Smooth muscle cell (in vitro differentiated cells): ENCODE measurements at regions not wholly inside any gene's neighbourhood (a gene's known extent, or its start where the extent isn't known, plus 50 kb on each side); places are given as distances from the start of the nearest gene placed in this dataset.

ENCODE experiments used
- DNase-seq: peaks from one replicate; lab custom pipeline; 2025; ENCODE audit not compliant: unreplicated experiment; lab: John Stamatoyannopoulos, UW
- H2AFZ ChIP-seq: fragments of 200-600 bp; sonication (generic); 2 replicates; pipeline ENCODE4 v1.6.0; 2016; ENCODE audit warnings: antibody characterized with exemption, low read depth, mild to moderate bottlenecking
- H3F3A ChIP-seq: fragments of 200-600 bp; sonication (generic); 2 replicates; pipeline ENCODE4 v1.6.0; 2017; ENCODE audit warnings: antibody characterized with exemption, low read depth
- H3K27ac ChIP-seq: fragments of 200-600 bp; sonication (generic); 2 replicates; pipeline ENCODE4 v1.5.1; 2016; ENCODE audit warnings: low read depth, mild to moderate bottlenecking
- H3K27me3 ChIP-seq: fragments of 200-600 bp; sonication (generic); 2 replicates; pipeline ENCODE4 v1.6.1; 2016; ENCODE audit warnings: low read depth, mild to moderate bottlenecking
- H3K36me3 ChIP-seq: fragments of 200-600 bp; sonication (generic); 2 replicates; pipeline ENCODE4 v1.5.1; 2016; ENCODE audit warnings: low read depth
- H3K4me1 ChIP-seq: fragments of 200-600 bp; sonication (generic); 2 replicates; pipeline ENCODE4 v1.5.1; 2016; ENCODE audit warnings: low read depth
- H3K4me2 ChIP-seq: fragments of 200-600 bp; sonication (generic); 2 replicates; pipeline ENCODE4 v1.6.0; 2016; ENCODE audit warnings: mild to moderate bottlenecking
- H3K4me3 ChIP-seq: fragments of 200-600 bp; sonication (generic); 2 replicates; pipeline ENCODE4 v1.5.1; 2016; ENCODE audit warnings: mild to moderate bottlenecking
- H3K79me2 ChIP-seq: fragments of 200-600 bp; sonication (generic); 2 replicates; pipeline ENCODE4 v1.6.0; 2016; ENCODE audit warnings: low read depth, mild to moderate bottlenecking
- H3K9ac ChIP-seq: fragments of 200-600 bp; sonication (generic); 2 replicates; pipeline ENCODE4 v1.6.0; 2016; ENCODE audit warnings: low read depth
- H3K9me3 ChIP-seq: fragments of 200-600 bp; sonication (generic); replicated peaks from 2 replicates; pipeline ENCODE4 v1.5.1; 2016; ENCODE audit warnings: low read depth
- H4K20me1 ChIP-seq: fragments of 200-600 bp; sonication (generic); 2 replicates; pipeline ENCODE4 v1.6.0; 2016; ENCODE audit warnings: low read depth
- whole genome bisulfite sequencing: methylation state at CpG from one replicate; pipeline ENCODE4 v1.1.7; 2016; ENCODE audit warnings: low lambda C conversion rate; 5-methylcytosine and 5-hydroxymethylcytosine counted together
- TF ChIP-seq, protein P1 (sequence below): fragments of 200-600 bp; sonication (generic); IDR thresholded peaks from 2 replicates; pipeline ENCODE4 v1.5.1; 2017; ENCODE audit warnings: borderline replicate concordance, mild to moderate bottlenecking, antibody characterized with exemption; ENCODE audit not compliant: insufficient read depth, poor library complexity, severe bottlenecking

DNA sequence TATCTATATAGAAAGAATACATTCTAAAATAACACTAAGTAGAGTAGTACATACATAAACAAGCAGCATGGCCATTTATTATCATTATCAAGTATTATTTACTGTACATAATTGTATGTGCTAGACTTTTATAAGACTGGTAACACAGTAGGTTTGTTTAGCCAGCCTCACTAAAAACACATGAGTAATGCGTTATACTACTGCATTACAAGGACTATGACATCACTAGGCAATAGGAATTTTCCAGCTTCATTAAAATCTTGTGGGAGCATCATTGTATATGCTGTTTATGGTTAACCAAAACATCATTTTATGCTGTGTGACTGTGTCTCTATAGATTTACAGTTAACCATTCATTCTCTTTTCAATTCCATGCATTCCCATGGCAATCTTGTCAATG, 131.7 kb upstream of the HDGFL1 start:
- peak overlapping the region; percentile 5 for H3K27ac ChIP-seq
- H3K4me3 ChIP-seq = no peak overlapping the region
- no peaks in the 10 kb centered on the region for H3K79me2 ChIP-seq
- no peak for DNase-seq
- H3K9ac ChIP-seq = no peak overlapping the region
- H3K4me2 ChIP-seq = no peak overlapping the region
- TF ChIP-seq, protein P1, sequence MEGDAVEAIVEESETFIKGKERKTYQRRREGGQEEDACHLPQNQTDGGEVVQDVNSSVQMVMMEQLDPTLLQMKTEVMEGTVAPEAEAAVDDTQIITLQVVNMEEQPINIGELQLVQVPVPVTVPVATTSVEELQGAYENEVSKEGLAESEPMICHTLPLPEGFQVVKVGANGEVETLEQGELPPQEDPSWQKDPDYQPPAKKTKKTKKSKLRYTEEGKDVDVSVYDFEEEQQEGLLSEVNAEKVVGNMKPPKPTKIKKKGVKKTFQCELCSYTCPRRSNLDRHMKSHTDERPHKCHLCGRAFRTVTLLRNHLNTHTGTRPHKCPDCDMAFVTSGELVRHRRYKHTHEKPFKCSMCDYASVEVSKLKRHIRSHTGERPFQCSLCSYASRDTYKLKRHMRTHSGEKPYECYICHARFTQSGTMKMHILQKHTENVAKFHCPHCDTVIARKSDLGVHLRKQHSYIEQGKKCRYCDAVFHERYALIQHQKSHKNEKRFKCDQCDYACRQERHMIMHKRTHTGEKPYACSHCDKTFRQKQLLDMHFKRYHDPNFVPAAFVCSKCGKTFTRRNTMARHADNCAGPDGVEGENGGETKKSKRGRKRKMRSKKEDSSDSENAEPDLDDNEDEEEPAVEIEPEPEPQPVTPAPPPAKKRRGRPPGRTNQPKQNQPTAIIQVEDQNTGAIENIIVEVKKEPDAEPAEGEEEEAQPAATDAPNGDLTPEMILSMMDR = no peak
- no peaks in the 10 kb centered on the region for H3K36me3 ChIP-seq
- peaks cover 5% of the 10 kb centered on the region for H3F3A ChIP-seq
- H3K4me1 ChIP-seq = no peaks in the 10 kb centered on the region
- H3K9me3 ChIP-seq = no peaks in the 10 kb centered on the region
- no peaks in the 10 kb centered on the region for H3K27me3 ChIP-seq
- WGBS = 26% methylated on average over 1 of the region's 1 CpG
- no peak overlapping the region for H2AFZ ChIP-seq
- no peaks in the 10 kb centered on the region for H4K20me1 ChIP-seq

DNA sequence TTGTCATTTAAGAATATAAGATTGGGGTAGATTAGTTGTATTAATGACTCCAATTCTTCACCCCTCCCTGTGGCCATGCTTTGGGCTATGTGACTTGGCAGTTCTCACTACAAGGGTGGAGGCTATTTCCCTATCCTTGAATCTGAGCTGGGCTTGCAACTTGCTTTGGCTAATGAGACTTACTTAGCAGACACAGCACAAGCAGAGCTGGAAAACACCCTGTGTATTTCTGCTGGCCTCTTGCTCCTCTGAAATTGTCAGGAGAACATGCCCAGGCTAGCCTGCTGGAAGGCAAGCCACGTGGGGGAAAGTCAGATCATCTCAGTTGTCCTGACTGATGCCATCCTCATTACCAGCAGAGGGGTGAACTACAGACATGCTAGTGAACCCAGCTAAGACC, 126.5 kb upstream of the HDGFL1 start:
- Histone ChIP-seq H3K9me3 (no peaks in the 10 kb centered on the region), H3K27me3 (no peaks in the 10 kb centered on the region), H3K79me2 (no peaks in the 10 kb centered on the region), H3F3A (peaks cover 5% of the 10 kb centered on the region), H3K4me1 (peaks cover 7% of the 10 kb centered on the region), H3K4me2 (no peak overlapping the region), H3K36me3 (no peaks in the 10 kb centered on the region), H3K4me3 (no peak overlapping the region), H2AFZ (peak overlapping the region; percentile 32), H3K27ac (peak overlapping the region; percentile 68), H4K20me1 (no peaks in the 10 kb centered on the region), H3K9ac (no peak overlapping the region)
- TF ChIP-seq, protein P1 = no peak
- DNase-seq = no peak
- WGBS = 53% methylated on average over 1 of the region's 1 CpG

DNA sequence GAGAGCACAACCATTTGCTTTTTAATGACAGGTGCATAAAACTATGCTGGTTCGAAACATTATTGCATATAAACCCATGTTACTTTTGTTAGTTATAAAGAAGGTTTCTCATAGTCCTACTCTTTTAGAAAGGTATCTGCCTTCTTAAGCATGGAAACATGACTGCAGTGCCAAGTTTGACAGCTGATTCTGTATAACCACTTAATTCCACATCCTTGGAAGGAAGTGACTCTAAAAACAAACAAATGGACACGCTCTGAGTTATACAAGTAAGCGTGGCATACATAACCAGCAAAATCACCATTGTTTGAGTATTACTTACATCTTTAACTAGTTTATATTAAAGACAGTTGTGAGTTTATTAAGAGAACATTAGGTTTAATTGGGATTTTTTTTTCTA, 125.0 kb upstream of the HDGFL1 start:
- Histone ChIP-seq H2AFZ (no peak overlapping the region), H3K27me3 (no peaks in the 10 kb centered on the region), H3K79me2 (no peaks in the 10 kb centered on the region), H3K9me3 (no peaks in the 10 kb centered on the region), H3K9ac (no peak overlapping the region), H3K4me3 (no peak overlapping the region), H3K4me1 (peaks cover 20% of the 10 kb centered on the region), H4K20me1 (no peaks in the 10 kb centered on the region), H3K27ac (no peak overlapping the region), H3F3A (peaks cover 5% of the 10 kb centered on the region), H3K36me3 (no peaks in the 10 kb centered on the region), H3K4me2 (no peak overlapping the region)
- TF ChIP-seq, protein P1 = no peak
- 96% methylated on average over 3 of the region's 3 CpGs for WGBS
- DNase-seq = no peak

DNA sequence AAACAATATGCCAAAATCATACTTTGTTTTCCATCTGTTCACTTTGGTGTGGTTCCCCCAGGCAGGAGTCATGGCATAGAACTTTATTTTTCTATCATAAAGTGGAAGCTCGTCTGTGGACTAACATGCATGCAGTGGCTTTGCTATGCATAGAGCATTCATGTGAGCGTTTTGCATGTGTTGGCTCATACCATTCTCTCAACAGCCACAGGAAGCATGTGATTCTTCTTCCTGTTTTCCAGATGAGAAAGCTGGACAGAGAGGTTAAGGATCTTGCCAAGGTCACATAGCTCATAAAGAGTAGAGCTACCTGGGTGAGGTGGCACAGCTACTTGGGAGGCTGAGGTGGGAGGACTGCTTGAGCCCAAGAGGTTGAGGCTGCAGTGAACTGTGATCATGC, 123.4 kb upstream of the HDGFL1 start:
- Histone ChIP-seq H3K27ac (no peak overlapping the region), H4K20me1 (no peaks in the 10 kb centered on the region), H3K4me2 (no peak overlapping the region), H2AFZ (no peak overlapping the region), H3K4me3 (no peak overlapping the region), H3K4me1 (peaks cover 20% of the 10 kb centered on the region), H3K27me3 (no peaks in the 10 kb centered on the region), H3K9me3 (no peaks in the 10 kb centered on the region), H3K79me2 (no peaks in the 10 kb centered on the region), H3K9ac (no peak overlapping the region), H3K36me3 (no peaks in the 10 kb centered on the region), H3F3A (no peaks in the 10 kb centered on the region)
- DNase-seq = no peak
- TF ChIP-seq, protein P1 = no peak
- 79% methylated on average over 2 of the region's 2 CpGs for WGBS
